ENCODE measurements at regions not wholly inside any gene's neighbourhood (a gene's known extent, or its start where the extent isn't known, plus 50 kb on each side); places are given as distances from the start of the nearest gene placed in this dataset.

DNA sequence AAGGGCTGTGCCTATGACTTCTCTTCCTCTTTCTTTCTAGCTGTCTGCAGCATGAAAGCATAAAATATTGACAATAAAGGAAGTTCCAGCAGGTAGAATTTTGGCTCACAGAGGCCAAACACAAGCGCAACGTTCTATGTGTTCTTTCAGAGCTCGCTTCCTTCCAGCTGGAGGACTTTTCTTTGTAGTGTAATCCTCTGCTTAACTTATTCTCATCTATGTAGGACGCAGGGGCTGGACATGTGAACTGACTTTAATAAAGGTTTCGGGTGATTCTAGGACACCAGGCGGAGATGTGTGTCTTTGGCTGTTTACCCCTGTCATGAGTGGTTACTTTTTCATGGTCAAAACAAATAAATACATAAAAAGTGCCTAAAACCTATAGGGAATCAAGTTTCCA is 191.5 kb upstream of the MAF start:
- Mint-ChIP-seq H3K9me3 (no peaks in the 10 kb centered on the region), H3K4me1 (peaks cover 17% of the 10 kb centered on the region)

DNA sequence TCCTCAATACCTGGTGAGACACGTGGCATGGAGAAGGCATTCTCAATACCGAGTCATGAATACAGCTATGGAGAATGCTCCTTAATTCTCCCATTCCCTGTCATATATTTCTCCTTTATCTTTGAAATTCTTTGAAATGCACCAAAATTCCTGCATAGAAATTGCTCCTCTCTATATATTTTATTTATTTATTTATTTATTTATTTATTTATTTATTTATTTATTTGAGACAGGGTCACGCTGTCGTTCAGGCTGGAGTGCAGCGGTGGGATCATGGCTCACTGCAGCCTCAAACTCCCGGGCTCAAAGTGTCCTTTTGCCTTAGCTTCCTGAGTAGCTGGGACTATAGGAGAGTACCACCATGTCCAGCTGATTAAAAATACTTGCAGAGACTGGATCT is 190.3 kb upstream of the MAF start:
- H3K4me1 Mint-ChIP-seq = peaks cover 17% of the 10 kb centered on the region
- H3K27me3 Mint-ChIP-seq (ENCODE audit: low read depth) = no peaks in the 10 kb centered on the region
- H3K36me3 Mint-ChIP-seq = no peaks in the 10 kb centered on the region
- H3K27ac Mint-ChIP-seq = no peak overlapping the region
- TF ChIP-seq, protein P1, sequence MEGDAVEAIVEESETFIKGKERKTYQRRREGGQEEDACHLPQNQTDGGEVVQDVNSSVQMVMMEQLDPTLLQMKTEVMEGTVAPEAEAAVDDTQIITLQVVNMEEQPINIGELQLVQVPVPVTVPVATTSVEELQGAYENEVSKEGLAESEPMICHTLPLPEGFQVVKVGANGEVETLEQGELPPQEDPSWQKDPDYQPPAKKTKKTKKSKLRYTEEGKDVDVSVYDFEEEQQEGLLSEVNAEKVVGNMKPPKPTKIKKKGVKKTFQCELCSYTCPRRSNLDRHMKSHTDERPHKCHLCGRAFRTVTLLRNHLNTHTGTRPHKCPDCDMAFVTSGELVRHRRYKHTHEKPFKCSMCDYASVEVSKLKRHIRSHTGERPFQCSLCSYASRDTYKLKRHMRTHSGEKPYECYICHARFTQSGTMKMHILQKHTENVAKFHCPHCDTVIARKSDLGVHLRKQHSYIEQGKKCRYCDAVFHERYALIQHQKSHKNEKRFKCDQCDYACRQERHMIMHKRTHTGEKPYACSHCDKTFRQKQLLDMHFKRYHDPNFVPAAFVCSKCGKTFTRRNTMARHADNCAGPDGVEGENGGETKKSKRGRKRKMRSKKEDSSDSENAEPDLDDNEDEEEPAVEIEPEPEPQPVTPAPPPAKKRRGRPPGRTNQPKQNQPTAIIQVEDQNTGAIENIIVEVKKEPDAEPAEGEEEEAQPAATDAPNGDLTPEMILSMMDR (IDR thresholded peaks at IDR 0.05; ENCODE audit: unreplicated experiment) = no peak
- DNase-seq (ENCODE audit: low spot score in 2 of 2, unreplicated experiment in 2 of 2) = no peak
- H3K4me3 Mint-ChIP-seq = no peak overlapping the region
- H3K9me3 Mint-ChIP-seq = no peaks in the 10 kb centered on the region

More for the DNA sequence above, 191.5 kb upstream of the MAF start:
- H3K27me3 Mint-ChIP-seq (ENCODE audit: low read depth) = no peaks in the 10 kb centered on the region
- H3K36me3 Mint-ChIP-seq = no peaks in the 10 kb centered on the region
- DNase-seq (ENCODE audit: low spot score in 2 of 2, unreplicated experiment in 2 of 2) = no peak
- no peak overlapping the region for H3K4me3 Mint-ChIP-seq
- TF ChIP-seq, protein P1 (IDR thresholded peaks at IDR 0.05; ENCODE audit: unreplicated experiment) = no peak
- no peak overlapping the region for H3K27ac Mint-ChIP-seq

DNA sequence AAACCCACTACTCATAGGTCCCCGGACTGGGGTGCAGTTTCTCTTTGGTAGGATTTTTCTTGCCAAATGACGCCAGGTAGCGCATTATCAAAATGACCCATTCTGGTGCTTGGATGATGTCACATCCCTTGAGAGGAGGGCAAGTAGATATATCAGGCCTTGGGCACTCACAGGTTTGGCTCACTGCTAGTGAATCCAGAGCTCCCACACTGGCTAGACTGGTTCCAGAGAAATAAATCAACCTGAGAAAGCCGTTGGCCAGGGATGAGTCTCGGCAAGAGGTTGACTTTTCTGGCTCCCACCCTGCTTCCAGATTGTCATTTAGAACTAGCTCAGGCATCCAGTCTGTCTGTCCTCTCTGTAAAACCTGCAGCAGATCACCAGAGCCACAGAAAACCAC is 188.4 kb upstream of the MAF start:
- TF ChIP-seq, protein P1 (IDR thresholded peaks at IDR 0.05; ENCODE audit: unreplicated experiment) = no peak
- H3K4me1 Mint-ChIP-seq = peaks cover 13% of the 10 kb centered on the region
- DNase-seq (ENCODE audit: low spot score in 2 of 2, unreplicated experiment in 2 of 2) = no peak
- no peak overlapping the region for H3K4me3 Mint-ChIP-seq
- H3K9me3 Mint-ChIP-seq = no peaks in the 10 kb centered on the region
- H3K27me3 Mint-ChIP-seq (ENCODE audit: low read depth) = no peaks in the 10 kb centered on the region
- no peak overlapping the region for H3K27ac Mint-ChIP-seq
- no peaks in the 10 kb centered on the region for H3K36me3 Mint-ChIP-seq

DNA sequence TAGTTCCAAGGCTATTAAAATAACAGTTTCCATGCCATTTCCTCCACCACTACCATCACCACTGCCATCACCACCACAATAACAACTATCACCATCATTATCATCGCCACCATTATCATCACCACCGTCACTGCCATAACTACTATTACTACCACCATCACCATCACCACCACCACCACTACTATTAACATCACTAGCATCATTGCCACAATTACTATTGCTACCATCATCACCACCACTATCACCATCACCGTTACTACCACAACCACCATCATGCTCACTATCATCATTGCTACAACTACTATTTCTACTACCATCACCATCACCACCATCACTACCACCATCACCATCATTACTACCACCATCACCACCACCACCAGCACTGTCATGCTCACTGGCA is 185.9 kb upstream of the MAF start:
- H3K9me3 Mint-ChIP-seq = no peaks in the 10 kb centered on the region
- DNase-seq (ENCODE audit: low spot score in 2 of 2, unreplicated experiment in 2 of 2) = no peak
- H3K4me1 Mint-ChIP-seq = peaks cover 13% of the 10 kb centered on the region
- TF ChIP-seq, protein P1 (IDR thresholded peaks at IDR 0.05; ENCODE audit: unreplicated experiment) = no peak
- no peaks in the 10 kb centered on the region for H3K36me3 Mint-ChIP-seq
- H3K27ac Mint-ChIP-seq = no peak overlapping the region
- H3K27me3 Mint-ChIP-seq (ENCODE audit: low read depth) = no peaks in the 10 kb centered on the region
- no peak overlapping the region for H3K4me3 Mint-ChIP-seq

DNA sequence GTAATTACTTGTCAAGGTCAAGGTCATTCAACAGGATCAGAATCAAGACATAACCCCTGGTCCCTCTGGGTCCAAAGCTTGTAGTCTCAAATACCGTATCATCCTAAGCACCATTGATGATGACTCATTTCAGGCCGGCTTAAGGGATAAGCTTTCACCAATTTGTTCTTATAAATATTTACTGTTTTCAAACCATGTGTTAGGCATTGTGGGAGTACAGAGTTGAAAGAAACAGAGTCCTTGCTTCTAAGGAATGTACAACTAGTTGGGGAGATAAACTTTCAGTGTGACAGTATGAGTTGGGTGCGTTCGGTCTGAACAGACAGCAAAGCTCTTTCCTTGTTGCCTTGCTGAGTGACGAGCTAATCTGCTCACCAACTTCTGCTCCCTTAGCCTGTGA is 183.5 kb upstream of the MAF start:
- TF ChIP-seq, protein P1 (IDR thresholded peaks at IDR 0.05; ENCODE audit: unreplicated experiment) = no peak
- H3K9me3 Mint-ChIP-seq = no peaks in the 10 kb centered on the region
- no peak overlapping the region for H3K27ac Mint-ChIP-seq

DNA sequence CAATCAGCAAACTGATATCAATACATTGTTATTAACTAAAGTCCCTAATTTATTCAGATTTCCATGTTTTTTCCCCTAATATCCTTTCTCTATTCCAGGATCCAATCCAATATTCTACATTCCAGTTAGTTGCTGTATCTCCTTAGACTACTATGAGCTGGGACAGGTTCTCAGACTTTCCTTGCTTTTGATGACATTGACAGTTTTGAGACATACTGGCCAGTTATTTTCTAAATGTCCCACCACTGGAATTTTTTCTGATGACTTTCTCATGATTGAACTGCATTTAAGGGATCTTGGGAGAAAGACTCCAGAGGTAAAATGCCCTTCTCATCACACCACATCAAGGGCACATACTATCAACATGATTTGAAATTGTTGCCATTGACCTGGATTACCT is 177.1 kb upstream of the MAF start:
- Mint-ChIP-seq H3K27ac (no peak overlapping the region), H3K36me3 (no peaks in the 10 kb centered on the region), H3K4me1 (peaks cover 26% of the 10 kb centered on the region), H3K27me3 (ENCODE audit: low read depth) (no peaks in the 10 kb centered on the region), H3K9me3 (no peaks in the 10 kb centered on the region), H3K4me3 (no peak overlapping the region)
- TF ChIP-seq, protein P1 (IDR thresholded peaks at IDR 0.05; ENCODE audit: unreplicated experiment) = no peak
- no peak for DNase-seq (ENCODE audit: low spot score in 2 of 2, unreplicated experiment in 2 of 2)

More for the DNA sequence above, 183.5 kb upstream of the MAF start:
- no peaks in the 10 kb centered on the region for H3K27me3 Mint-ChIP-seq (ENCODE audit: low read depth)
- H3K4me3 Mint-ChIP-seq = no peak overlapping the region
- peaks cover 9% of the 10 kb centered on the region for H3K4me1 Mint-ChIP-seq
- H3K36me3 Mint-ChIP-seq = no peaks in the 10 kb centered on the region
- DNase-seq (ENCODE audit: low spot score in 2 of 2, unreplicated experiment in 2 of 2) = no peak
